GM12891 (cell line): ENCODE measurements at regions not wholly inside any gene's neighbourhood (a gene's known extent, or its start where the extent isn't known, plus 50 kb on each side); places are given as distances from the start of the nearest gene placed in this dataset.

ENCODE experiments used
- POLR2A ChIP-seq: IDR thresholded peaks from 2 replicates; pipeline ENCODE4 v1.6.1; 2011; ENCODE audit warnings: low read depth, low read length, control low read depth
- POLR2AphosphoS5 ChIP-seq: IDR thresholded peaks from 2 replicates; pipeline ENCODE4 v1.6.1; 2011; ENCODE audit warnings: low read depth, low read length, control low read depth
- POU2F2 ChIP-seq: IDR thresholded peaks from 2 replicates; pipeline ENCODE4 v1.6.1; 2011; ENCODE audit warnings: low read depth, mild to moderate bottlenecking, control low read depth, low read length, moderate library complexity
- TAF1 ChIP-seq: IDR thresholded peaks from 2 replicates; pipeline ENCODE4 v1.6.1; 2011; ENCODE audit warnings: low read depth, low read length, control low read depth

DNA sequence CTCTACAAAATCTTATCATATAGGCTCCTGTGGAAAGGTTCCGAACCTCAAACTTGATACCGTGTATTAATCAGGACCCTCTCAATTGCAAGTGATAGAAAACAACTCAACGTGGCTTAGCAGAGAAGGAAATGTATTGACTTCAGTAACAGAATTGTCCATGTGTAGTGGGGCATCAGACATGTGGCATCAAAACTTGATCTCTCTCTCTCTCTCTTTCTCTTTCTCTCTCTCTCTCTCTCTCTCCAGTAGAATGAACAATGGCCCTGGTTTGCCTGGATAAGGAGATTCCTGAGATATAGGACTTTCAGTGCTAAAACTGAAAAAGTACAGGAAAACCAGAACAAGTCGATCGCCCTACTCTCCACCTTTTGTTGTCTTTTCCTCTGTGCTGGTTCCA, 168.2 kb downstream of the DRD1 start:
- no peak for TF ChIP-seq POLR2AphosphoS5
- TF ChIP-seq TAF1, result no peak
- no peak for TF ChIP-seq POU2F2
- no peak for TF ChIP-seq POLR2A
